Mesenchymal stem cell (in vitro differentiated cells and primary cell): ENCODE measurements at regions not wholly inside any gene's neighbourhood (a gene's known extent, or its start where the extent isn't known, plus 50 kb on each side); places are given as distances from the start of the nearest gene placed in this dataset.

ENCODE experiments used
- DNase-seq: peaks from one replicate; pipeline ENCODE4 v3.0.0-alpha.2; 2013
- H2AFZ ChIP-seq: one replicate; pipeline ENCODE4 v1.6.1; 2013; ENCODE audit warnings: low read depth, mild to moderate bottlenecking, control low read depth, inconsistent platforms, low read length, moderate library complexity
- H2AK5ac ChIP-seq: 2 replicates; pipeline ENCODE4 v1.6.1; 2013; ENCODE audit warnings: low read length, moderate library complexity, mild to moderate bottlenecking, inconsistent platforms; ENCODE audit not compliant: severe bottlenecking
- H2BK120ac ChIP-seq: one replicate; pipeline ENCODE4 v1.6.1; 2013; ENCODE audit warnings: low read depth, mild to moderate bottlenecking, inconsistent platforms, low read length, moderate library complexity
- H2BK12ac ChIP-seq, 2 experiments: one replicate each; pipeline ENCODE4 v1.6.1; 2013; ENCODE audit warnings: inconsistent platforms in 2 of 2, low read length in 2 of 2, mild to moderate bottlenecking in 2 of 2, moderate library complexity in 2 of 2, control low read depth in 1 of 2
- H2BK15ac ChIP-seq: one replicate; pipeline ENCODE4 v1.6.1; 2013; ENCODE audit warnings: mild to moderate bottlenecking, low read depth, inconsistent platforms; ENCODE audit not compliant: poor library complexity, severe bottlenecking
- H2BK5ac ChIP-seq: 2 replicates; pipeline ENCODE4 v1.6.1; 2013; ENCODE audit warnings: low read depth, mild to moderate bottlenecking, low read length, control low read depth, inconsistent platforms; ENCODE audit not compliant: poor library complexity, severe bottlenecking
- H3K14ac ChIP-seq, 2 experiments: one replicate each; pipeline ENCODE4 v1.6.1; 2013; ENCODE audit warnings: inconsistent platforms in 2 of 2, low read length in 2 of 2, control low read depth in 1 of 2, mild to moderate bottlenecking in 1 of 2, moderate library complexity in 1 of 2
- H3K18ac ChIP-seq, 2 experiments: one replicate each; pipeline ENCODE4 v1.6.1; 2013; ENCODE audit warnings: inconsistent platforms in 2 of 2, low read length in 2 of 2, control low read depth in 1 of 2, low read depth in 1 of 2, mild to moderate bottlenecking in 1 of 2
- H3K23ac ChIP-seq, 2 experiments: one replicate each; pipeline ENCODE4 v1.6.1; 2013; ENCODE audit warnings: inconsistent platforms in 2 of 2, low read length in 2 of 2, mild to moderate bottlenecking in 2 of 2, moderate library complexity in 2 of 2, control low read depth in 1 of 2
- H3K27ac ChIP-seq: 2 replicates; pipeline ENCODE4 v1.5.1; 2013; ENCODE audit warnings: mild to moderate bottlenecking, moderate library complexity, low read length, control low read depth, inconsistent platforms; ENCODE audit not compliant: poor library complexity, severe bottlenecking
- H3K27me3 ChIP-seq, 2 experiments: 2 replicates each; pipeline versions ENCODE4 v1.6.1 to v1.7.0; 2013; ENCODE audit warnings: low read length in 2 of 2, mild to moderate bottlenecking in 2 of 2, moderate library complexity in 2 of 2, control low read depth in 1 of 2, inconsistent platforms in 1 of 2; ENCODE audit not compliant: control insufficient read depth in 1 of 2, insufficient read depth in 1 of 2
- H3K36me3 ChIP-seq, 2 experiments: 2 replicates each; pipeline versions ENCODE4 v1.6.1 to v1.7.0; 2013; ENCODE audit warnings: low read length in 2 of 2, control low read depth in 1 of 2, inconsistent platforms in 1 of 2, low read depth in 1 of 2, mild to moderate bottlenecking in 1 of 2; ENCODE audit not compliant: insufficient read depth in 2 of 2, control insufficient read depth in 1 of 2
- H3K4ac ChIP-seq, 2 experiments: one replicate each; pipeline ENCODE4 v1.6.1; 2013; ENCODE audit warnings: inconsistent platforms in 2 of 2, low read length in 2 of 2, mild to moderate bottlenecking in 2 of 2, moderate library complexity in 2 of 2, control low read depth in 1 of 2, low read depth in 1 of 2
- H3K4me1 ChIP-seq: 2 replicates; pipeline ENCODE4 v1.6.1; 2013; ENCODE audit warnings: low read depth, low read length, control low read depth; ENCODE audit not compliant: control insufficient read depth, insufficient read depth
- H3K4me2 ChIP-seq: 2 replicates; pipeline ENCODE4 v1.6.1; 2013; ENCODE audit warnings: low read length, mild to moderate bottlenecking, inconsistent platforms; ENCODE audit not compliant: poor library complexity, severe bottlenecking
- H3K4me3 ChIP-seq, 2 experiments: 2 replicates each; pipeline versions ENCODE4 v1.5.1 to v1.7.0; 2013; ENCODE audit warnings: low read length in 2 of 2, mild to moderate bottlenecking in 2 of 2, control low read depth in 1 of 2, low read depth in 1 of 2; ENCODE audit not compliant: insufficient read depth in 1 of 2
- H3K79me1 ChIP-seq: replicated peaks from 2 replicates; pipeline ENCODE4 v1.6.1; 2013; ENCODE audit warnings: mild to moderate bottlenecking, control low read depth, low read length, inconsistent platforms; ENCODE audit not compliant: poor library complexity, severe bottlenecking
- H3K9ac ChIP-seq: 2 replicates; pipeline ENCODE4 v1.7.0; 2013; ENCODE audit warnings: mild to moderate bottlenecking, low read length, moderate library complexity
- H3K9me3 ChIP-seq: 2 replicates; pipeline ENCODE4 v1.7.0; 2013; ENCODE audit warnings: mild to moderate bottlenecking, low read length; ENCODE audit not compliant: control insufficient read depth
- H4K8ac ChIP-seq: one replicate; pipeline ENCODE4 v1.6.1; 2013; ENCODE audit warnings: inconsistent platforms, mild to moderate bottlenecking, low read length, moderate library complexity
- H4K91ac ChIP-seq: one replicate; pipeline ENCODE4 v1.6.1; 2013; ENCODE audit warnings: mild to moderate bottlenecking, low read length, inconsistent platforms
- WGBS: methylation state at CpG from one replicate; pipeline ENCODE4 v1.1.7; 2013; ENCODE audit warnings: mixed read lengths; 5-methylcytosine and 5-hydroxymethylcytosine counted together

- no peaks in the 10 kb centered on the region for H3K27me3 ChIP-seq
- H2BK120ac ChIP-seq, result no peak overlapping the region
- no peak overlapping the region for H2BK12ac ChIP-seq
- no peak overlapping the region for H2AK5ac ChIP-seq
- H3K9me3 ChIP-seq, result no peaks in the 10 kb centered on the region
- no peak for DNase-seq
- H3K23ac ChIP-seq, result no peak overlapping the region
- H2BK15ac ChIP-seq, result no peak overlapping the region
- no peak overlapping the region for H3K4ac ChIP-seq
- H3K27ac ChIP-seq, result no peak overlapping the region
- H4K91ac ChIP-seq, result no peak overlapping the region
- H3K18ac ChIP-seq, result no peak overlapping the region
- no peaks in the 10 kb centered on the region for H3K4me1 ChIP-seq
- no peaks in the 10 kb centered on the region for H3K79me1 ChIP-seq
- no peak overlapping the region for H3K4me3 ChIP-seq
- no CpG with 5 or more reads among the region's 1 CpG for WGBS
- no peak overlapping the region for H3K4me2 ChIP-seq
- H4K8ac ChIP-seq, result no peak overlapping the region
- H3K9ac ChIP-seq, result no peak overlapping the region
- no peak overlapping the region for H2AFZ ChIP-seq
- no peak overlapping the region for H2BK5ac ChIP-seq
- no peaks in the 10 kb centered on the region for H3K36me3 ChIP-seq
- no peak overlapping the region for H3K14ac ChIP-seq
Measured at GRCh38 chr21:22892740-22893139, 1894.5 kb downstream of the NCAM2 start.

GRCh38 chr21:22898051-22898665, 1899.9 kb downstream of the NCAM2 start:
- no peak overlapping the region for H2AK5ac ChIP-seq

GRCh38 chr21:22900490-22900889, 1902.3 kb downstream of the NCAM2 start:
- no peak overlapping the region for H2BK5ac ChIP-seq
- no peak overlapping the region for H2BK15ac ChIP-seq
- H2AFZ ChIP-seq, result no peak overlapping the region
- no peaks in the 10 kb centered on the region for H3K9me3 ChIP-seq
- no peak overlapping the region for H2BK12ac ChIP-seq
- H3K36me3 ChIP-seq, result no peaks in the 10 kb centered on the region
- no peak overlapping the region for H3K18ac ChIP-seq
- H3K9ac ChIP-seq, result no peak overlapping the region
- 63% methylated on average over 2 of the region's 2 CpGs for WGBS
- H3K4me1 ChIP-seq, result no peaks in the 10 kb centered on the region
- no peak overlapping the region for H3K4me3 ChIP-seq
- no peak for DNase-seq
- H3K4me2 ChIP-seq, result no peak overlapping the region
- no peak overlapping the region for H3K27ac ChIP-seq
- no peak overlapping the region for H3K23ac ChIP-seq
- H2BK120ac ChIP-seq, result no peak overlapping the region
- H4K8ac ChIP-seq, result no peak overlapping the region
- H3K27me3 ChIP-seq, result no peaks in the 10 kb centered on the region
- H2AK5ac ChIP-seq, result no peak overlapping the region
- H3K79me1 ChIP-seq, result no peaks in the 10 kb centered on the region
- no peak overlapping the region for H3K4ac ChIP-seq
- H3K14ac ChIP-seq, result no peak overlapping the region
- H4K91ac ChIP-seq, result no peak overlapping the region

More at GRCh38 chr21:22898051-22898665, 1899.9 kb downstream of the NCAM2 start:
- no peak overlapping the region for H3K27ac ChIP-seq
- no peak overlapping the region for H3K14ac ChIP-seq
- no peak overlapping the region for H2BK120ac ChIP-seq
- H3K36me3 ChIP-seq, result no peaks in the 10 kb centered on the region
- H3K23ac ChIP-seq, result no peak overlapping the region
- H3K9ac ChIP-seq, result no peak overlapping the region
- no peaks in the 10 kb centered on the region for H3K9me3 ChIP-seq
- no peak overlapping the region for H4K8ac ChIP-seq
- no peak overlapping the region for H3K4ac ChIP-seq
- 88% methylated on average over 5 of the region's 5 CpGs for WGBS
- H3K79me1 ChIP-seq, result no peaks in the 10 kb centered on the region
- H3K4me3 ChIP-seq, result no peak overlapping the region
- H2BK5ac ChIP-seq, result no peak overlapping the region
- no peaks in the 10 kb centered on the region for H3K27me3 ChIP-seq
- H4K91ac ChIP-seq, result no peak overlapping the region
- no peak overlapping the region for H2BK12ac ChIP-seq
- no peak for DNase-seq
- no peak overlapping the region for H3K18ac ChIP-seq
- H3K4me1 ChIP-seq, result no peaks in the 10 kb centered on the region
- no peak overlapping the region for H3K4me2 ChIP-seq
- H2BK15ac ChIP-seq, result no peak overlapping the region
- no peak overlapping the region for H2AFZ ChIP-seq

- Histone ChIP-seq H3K14ac (no peak overlapping the region), H3K18ac (no peak overlapping the region), H3K9me3 (no peaks in the 10 kb centered on the region), H3K23ac (no peak overlapping the region), H3K79me1 (no peaks in the 10 kb centered on the region), H3K4ac (no peak overlapping the region), H3K27ac (no peak overlapping the region), H3K36me3 (no peaks in the 10 kb centered on the region), H3K4me3 (no peak overlapping the region), H2BK120ac (no peak overlapping the region), H4K8ac (no peak overlapping the region), H2AFZ (no peak overlapping the region), H2AK5ac (no peak overlapping the region), H2BK12ac (no peak overlapping the region), H3K9ac (no peak overlapping the region), H2BK15ac (no peak overlapping the region), H3K27me3 (no peaks in the 10 kb centered on the region), H4K91ac (no peak overlapping the region), H2BK5ac (no peak overlapping the region), H3K4me2 (no peak overlapping the region), H3K4me1 (no peaks in the 10 kb centered on the region)
- no peak for DNase-seq
Measured at GRCh38 chr21:22903851-22904250, 1905.6 kb downstream of the NCAM2 start.
